Neural cell (in vitro differentiated cells): ENCODE measurements at regions not wholly inside any gene's neighbourhood (a gene's known extent, or its start where the extent isn't known, plus 50 kb on each side); places are given as distances from the start of the nearest gene placed in this dataset.

Experiments used
- H2AFZ ChIP-seq: fragments of 200-600, 300-800 bp; sonication (generic), shearing (Covaris generic); 2 replicates; pipeline ENCODE4 v1.6.0; 2014; ENCODE audit warnings: low read depth, mild to moderate bottlenecking, antibody characterized with exemption, low read length, moderate library complexity
- H3F3A ChIP-seq: fragments of 200-600 bp; shearing (Covaris generic); 2 replicates; pipeline ENCODE4 v1.6.1; 2016; ENCODE audit warnings: mild to moderate bottlenecking, moderate library complexity, mixed read lengths, antibody characterized with exemption, low read length; ENCODE audit not compliant: insufficient read depth, poor library complexity, severe bottlenecking
- H3K27ac ChIP-seq: fragments of 200-600, 300-800 bp; sonication (generic), shearing (Covaris generic); 2 replicates; pipeline ENCODE4 v1.5.1; 2014; ENCODE audit warnings: mild to moderate bottlenecking, low read length, moderate library complexity
- H3K27me3 ChIP-seq: fragments of 300-800, 200-600 bp; sonication (generic), shearing (Covaris generic); 2 replicates; pipeline ENCODE4 v1.6.0; 2014; ENCODE audit warnings: mild to moderate bottlenecking, low read depth, low read length, moderate library complexity; ENCODE audit not compliant: insufficient read depth
- H3K36me3 ChIP-seq: fragments of 300-800, 200-600 bp; sonication (generic), shearing (Covaris generic); 2 replicates; pipeline ENCODE4 v1.5.1; 2014; ENCODE audit warnings: mild to moderate bottlenecking, antibody characterized with exemption, low read length, moderate library complexity; ENCODE audit not compliant: insufficient read depth
- H3K4me2 ChIP-seq: fragments of 300-800, 200-600 bp; sonication (generic), shearing (Covaris generic); 2 replicates; pipeline ENCODE4 v1.6.0; 2014; ENCODE audit warnings: mild to moderate bottlenecking, low read length
- H3K4me3 ChIP-seq: fragments of 300-800, 200-600 bp; sonication (generic), shearing (Covaris generic); 2 replicates; pipeline ENCODE4 v1.5.1; 2014; ENCODE audit warnings: mild to moderate bottlenecking, low read length, moderate library complexity
- H3K79me2 ChIP-seq: fragments of 200-600 bp; shearing (Covaris generic); replicated peaks from 2 replicates; pipeline ENCODE4 v1.6.0; 2014; ENCODE audit warnings: mild to moderate bottlenecking, low read length, moderate library complexity; ENCODE audit not compliant: insufficient read depth
- H3K9ac ChIP-seq: fragments of 300-800, 200-600 bp; sonication (generic), shearing (Covaris generic); 2 replicates; pipeline ENCODE4 v1.6.1; 2016; ENCODE audit warnings: mild to moderate bottlenecking, low read length, mixed read lengths
- H3K9me2 ChIP-seq: fragments of 200-600 bp; shearing (Covaris generic); 2 replicates; pipeline ENCODE4 v1.6.1; 2016; ENCODE audit warnings: mild to moderate bottlenecking, low read length, mixed read lengths; ENCODE audit not compliant: insufficient read depth
- H3K9me3 ChIP-seq: fragments of 200-600, 300-800 bp; sonication (generic), shearing (Covaris generic); 2 replicates; pipeline ENCODE4 v1.6.1; 2016; ENCODE audit warnings: mild to moderate bottlenecking, mixed run types, low read length, moderate library complexity, mixed read lengths
- H4K20me1 ChIP-seq: fragments of 200-600 bp; shearing (Covaris generic); 2 replicates; pipeline ENCODE4 v1.6.1; 2016; ENCODE audit warnings: mild to moderate bottlenecking, mixed run types; ENCODE audit not compliant: insufficient read depth
- EP300 ChIP-seq: fragments of 450-650 bp; conservative IDR thresholded peaks from 2 replicates; pipeline ENCODE4 v1.6.1; 2014; ENCODE audit warnings: antibody characterized with exemption, mild to moderate bottlenecking, moderate library complexity; ENCODE audit not compliant: poor library complexity, severe bottlenecking
- EZH2 ChIP-seq: fragments of 200-600, 300-800 bp; shearing (Covaris generic), sonication (generic); IDR thresholded peaks from 2 replicates; pipeline ENCODE4 v1.6.1; 2014; ENCODE audit warnings: antibody characterized with exemption, low read length, borderline replicate concordance, mild to moderate bottlenecking; ENCODE audit not compliant: insufficient read depth, poor library complexity, severe bottlenecking
- MXI1 ChIP-seq: fragments of 450-650 bp; conservative IDR thresholded peaks from 2 replicates; pipeline ENCODE4 v1.6.1; 2014; ENCODE audit warnings: antibody characterized with exemption, mild to moderate bottlenecking; ENCODE audit not compliant: poor library complexity, severe bottlenecking
- POLR2AphosphoS5 ChIP-seq: IDR thresholded peaks from 2 replicates; pipeline ENCODE4 v1.6.1; 2012
- RAD21 ChIP-seq: fragments of 450-650 bp; conservative IDR thresholded peaks from 2 replicates; pipeline ENCODE4 v1.6.1; 2014; ENCODE audit warnings: antibody characterized with exemption, mild to moderate bottlenecking, moderate library complexity
- SMC3 ChIP-seq: fragments of 450-650 bp; conservative IDR thresholded peaks from 2 replicates; pipeline ENCODE4 v1.6.1; 2014; ENCODE audit warnings: antibody characterized with exemption, mild to moderate bottlenecking, moderate library complexity; ENCODE audit not compliant: poor library complexity
- TAF1 ChIP-seq: IDR thresholded peaks from 2 replicates; pipeline ENCODE4 v1.6.1; 2012; ENCODE audit warnings: low read depth
- TF ChIP-seq, protein P1 (sequence below): IDR thresholded peaks from 2 replicates; pipeline ENCODE4 v1.6.1; 2012; ENCODE audit warnings: borderline replicate concordance
- TF ChIP-seq, protein P2 (sequence below): fragments of 450-650 bp; IDR thresholded peaks from 2 replicates; pipeline ENCODE4 v1.5.1; 2014; ENCODE audit warnings: antibody characterized with exemption, mild to moderate bottlenecking, moderate library complexity; ENCODE audit not compliant: poor library complexity, severe bottlenecking

DNA sequence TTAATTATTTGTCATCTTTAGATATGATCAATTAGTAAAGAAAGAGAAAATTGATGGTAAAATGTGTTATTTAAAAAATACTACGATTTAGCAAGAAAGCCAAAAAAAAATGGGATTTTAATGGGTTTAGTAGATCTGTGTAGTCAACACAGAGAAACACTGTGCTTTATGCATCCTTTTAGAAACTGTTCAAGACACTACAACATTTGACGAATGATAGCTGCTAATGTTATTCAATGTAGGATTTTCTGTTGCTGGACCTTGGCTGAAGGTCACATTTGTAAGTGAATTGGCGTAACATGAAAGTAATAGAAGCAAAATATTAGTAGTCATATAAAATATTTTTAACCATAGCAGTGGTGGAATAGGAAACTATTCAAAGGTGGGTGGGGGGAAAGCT lies 1293.9 kb downstream of the NCAM2 start:
- Histone ChIP-seq H3K79me2 (no peaks in the 10 kb centered on the region), H3K4me3 (no peak overlapping the region), H3K36me3 (no peaks in the 10 kb centered on the region), H3K27ac (no peak overlapping the region), H3F3A (no peaks in the 10 kb centered on the region), H3K4me2 (no peak overlapping the region), H3K9me3 (no peaks in the 10 kb centered on the region), H3K27me3 (no peaks in the 10 kb centered on the region), H3K9me2 (no peaks in the 10 kb centered on the region), H4K20me1 (no peaks in the 10 kb centered on the region), H2AFZ (no peak overlapping the region), H3K9ac (no peak overlapping the region)
- TF ChIP-seq EZH2 (no peak), SMC3 (no peak), EP300 (no peak), POLR2AphosphoS5 (no peak), RAD21 (no peak), MXI1 (no peak), TAF1 (no peak)
- TF ChIP-seq, protein P1, sequence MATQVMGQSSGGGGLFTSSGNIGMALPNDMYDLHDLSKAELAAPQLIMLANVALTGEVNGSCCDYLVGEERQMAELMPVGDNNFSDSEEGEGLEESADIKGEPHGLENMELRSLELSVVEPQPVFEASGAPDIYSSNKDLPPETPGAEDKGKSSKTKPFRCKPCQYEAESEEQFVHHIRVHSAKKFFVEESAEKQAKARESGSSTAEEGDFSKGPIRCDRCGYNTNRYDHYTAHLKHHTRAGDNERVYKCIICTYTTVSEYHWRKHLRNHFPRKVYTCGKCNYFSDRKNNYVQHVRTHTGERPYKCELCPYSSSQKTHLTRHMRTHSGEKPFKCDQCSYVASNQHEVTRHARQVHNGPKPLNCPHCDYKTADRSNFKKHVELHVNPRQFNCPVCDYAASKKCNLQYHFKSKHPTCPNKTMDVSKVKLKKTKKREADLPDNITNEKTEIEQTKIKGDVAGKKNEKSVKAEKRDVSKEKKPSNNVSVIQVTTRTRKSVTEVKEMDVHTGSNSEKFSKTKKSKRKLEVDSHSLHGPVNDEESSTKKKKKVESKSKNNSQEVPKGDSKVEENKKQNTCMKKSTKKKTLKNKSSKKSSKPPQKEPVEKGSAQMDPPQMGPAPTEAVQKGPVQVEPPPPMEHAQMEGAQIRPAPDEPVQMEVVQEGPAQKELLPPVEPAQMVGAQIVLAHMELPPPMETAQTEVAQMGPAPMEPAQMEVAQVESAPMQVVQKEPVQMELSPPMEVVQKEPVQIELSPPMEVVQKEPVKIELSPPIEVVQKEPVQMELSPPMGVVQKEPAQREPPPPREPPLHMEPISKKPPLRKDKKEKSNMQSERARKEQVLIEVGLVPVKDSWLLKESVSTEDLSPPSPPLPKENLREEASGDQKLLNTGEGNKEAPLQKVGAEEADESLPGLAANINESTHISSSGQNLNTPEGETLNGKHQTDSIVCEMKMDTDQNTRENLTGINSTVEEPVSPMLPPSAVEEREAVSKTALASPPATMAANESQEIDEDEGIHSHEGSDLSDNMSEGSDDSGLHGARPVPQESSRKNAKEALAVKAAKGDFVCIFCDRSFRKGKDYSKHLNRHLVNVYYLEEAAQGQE: no peak
- TF ChIP-seq, protein P2, sequence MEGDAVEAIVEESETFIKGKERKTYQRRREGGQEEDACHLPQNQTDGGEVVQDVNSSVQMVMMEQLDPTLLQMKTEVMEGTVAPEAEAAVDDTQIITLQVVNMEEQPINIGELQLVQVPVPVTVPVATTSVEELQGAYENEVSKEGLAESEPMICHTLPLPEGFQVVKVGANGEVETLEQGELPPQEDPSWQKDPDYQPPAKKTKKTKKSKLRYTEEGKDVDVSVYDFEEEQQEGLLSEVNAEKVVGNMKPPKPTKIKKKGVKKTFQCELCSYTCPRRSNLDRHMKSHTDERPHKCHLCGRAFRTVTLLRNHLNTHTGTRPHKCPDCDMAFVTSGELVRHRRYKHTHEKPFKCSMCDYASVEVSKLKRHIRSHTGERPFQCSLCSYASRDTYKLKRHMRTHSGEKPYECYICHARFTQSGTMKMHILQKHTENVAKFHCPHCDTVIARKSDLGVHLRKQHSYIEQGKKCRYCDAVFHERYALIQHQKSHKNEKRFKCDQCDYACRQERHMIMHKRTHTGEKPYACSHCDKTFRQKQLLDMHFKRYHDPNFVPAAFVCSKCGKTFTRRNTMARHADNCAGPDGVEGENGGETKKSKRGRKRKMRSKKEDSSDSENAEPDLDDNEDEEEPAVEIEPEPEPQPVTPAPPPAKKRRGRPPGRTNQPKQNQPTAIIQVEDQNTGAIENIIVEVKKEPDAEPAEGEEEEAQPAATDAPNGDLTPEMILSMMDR: no peak

DNA sequence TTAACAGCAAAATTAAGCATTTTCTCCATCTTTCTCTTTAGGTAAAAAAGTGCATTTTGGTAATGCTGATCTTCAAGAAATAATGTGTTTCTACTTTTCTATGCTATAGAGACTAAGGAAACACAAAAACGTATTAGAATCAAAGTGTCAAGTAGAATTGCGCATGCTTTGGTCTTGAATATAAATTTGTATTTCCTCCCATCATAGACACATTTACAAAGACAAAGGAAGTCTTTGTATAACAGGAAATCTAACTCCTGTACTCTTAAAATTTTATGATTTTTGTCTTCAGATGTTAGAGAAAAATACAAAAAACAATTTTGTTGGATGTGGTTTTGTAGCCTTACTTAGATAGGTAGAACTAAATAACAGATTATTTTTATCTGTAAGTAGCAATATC lies 1299.4 kb downstream of the NCAM2 start:
- Histone ChIP-seq H3K36me3 (no peaks in the 10 kb centered on the region), H3K4me2 (no peak overlapping the region), H3K9ac (no peak overlapping the region), H4K20me1 (no peaks in the 10 kb centered on the region), H3F3A (no peaks in the 10 kb centered on the region), H3K4me3 (no peak overlapping the region), H3K79me2 (no peaks in the 10 kb centered on the region), H3K9me2 (no peaks in the 10 kb centered on the region), H3K27ac (no peak overlapping the region), H3K9me3 (no peaks in the 10 kb centered on the region), H2AFZ (no peak overlapping the region), H3K27me3 (no peaks in the 10 kb centered on the region)
- TF ChIP-seq POLR2AphosphoS5 (no peak), RAD21 (no peak), MXI1 (no peak), SMC3 (no peak), TAF1 (no peak), EP300 (no peak), EZH2 (no peak)
- TF ChIP-seq, protein P2: no peak
- TF ChIP-seq, protein P1: no peak
